Thymus (tissue), 11 donors: ENCODE measurements at regions not wholly inside any gene's neighbourhood (a gene's known extent, or its start where the extent isn't known, plus 50 kb on each side); places are given as distances from the start of the nearest gene placed in this dataset.

Source experiments
- DNase-seq, 9 donors: peaks; one replicate each; pipeline ENCODE4 v3.0.0-alpha.2; 2013; ENCODE audit warnings: low spot score in 9 of 9, low read depth in 6 of 9, missing footprints in 1 of 9
- H3K27ac ChIP-seq, 2 donors: one replicate each; pipeline ENCODE4 v1.5.1; 2013; ENCODE audit warnings: control low read depth in 1 of 2, low read depth in 1 of 2, low read length in 1 of 2, mild to moderate bottlenecking in 1 of 2, moderate library complexity in 1 of 2
- H3K27me3 ChIP-seq, 2 donors: one replicate each; pipeline ENCODE4 v1.5.1; 2013; ENCODE audit warnings: low read length in 1 of 2; ENCODE audit not compliant: control insufficient read depth in 2 of 2, insufficient read depth in 1 of 2
- H3K36me3 ChIP-seq, 2 donors: one replicate each; pipeline ENCODE4 v1.5.1; 2013; ENCODE audit warnings: low read length in 1 of 2, mild to moderate bottlenecking in 1 of 2, moderate library complexity in 1 of 2; ENCODE audit not compliant: control insufficient read depth in 2 of 2, insufficient read depth in 2 of 2
- H3K4me1 ChIP-seq, 2 donors: one replicate each; pipeline ENCODE4 v1.5.1; 2013; ENCODE audit warnings: low read length in 2 of 2; ENCODE audit not compliant: control insufficient read depth in 2 of 2, insufficient read depth in 2 of 2
- H3K4me3 ChIP-seq, 2 donors: one replicate each; pipeline ENCODE4 v1.5.1; 2013; ENCODE audit warnings: low read length in 2 of 2, control low read depth in 1 of 2, mild to moderate bottlenecking in 1 of 2
- H3K9me3 ChIP-seq, 2 donors: one replicate each; pipeline ENCODE4 v1.5.1; 2013; ENCODE audit warnings: low read length in 1 of 2, mild to moderate bottlenecking in 1 of 2; ENCODE audit not compliant: control insufficient read depth in 2 of 2, insufficient read depth in 1 of 2
- WGBS: extraction: QIAGEN DNeasy Blood & Tissue Kit; methylation state at CpG from one replicate; pipeline ENCODE4 v1.1.7; 2013; 5-methylcytosine and 5-hydroxymethylcytosine counted together
- donor health status: healthy.

- H3K9me3 ChIP-seq: peaks cover 0 to 31% of the 10 kb centered on the region in 2 donors
- no peak for DNase-seq
- H3K36me3 ChIP-seq: no peaks in the 10 kb centered on the region
- H3K4me3 ChIP-seq: no peak overlapping the region
- H3K27me3 ChIP-seq: no peaks in the 10 kb centered on the region
- no peak overlapping the region for H3K27ac ChIP-seq
- WGBS: 96% methylated on average over 5 of the region's 5 CpGs
- peaks cover 25 to 68% of the 10 kb centered on the region in 2 donors for H3K4me1 ChIP-seq
Observed at GRCh38 chr6:110558575-110558974, 82.2 kb upstream of the SLC22A16 start.

GRCh38 chr6:110557199-110557598, 80.8 kb upstream of the SLC22A16 start:
- no peak for DNase-seq
- Histone ChIP-seq H3K27ac (no peak overlapping the region), H3K4me1 (peaks cover 25 to 59% of the 10 kb centered on the region in 2 donors), H3K27me3 (no peaks in the 10 kb centered on the region), H3K9me3 (peaks cover 0 to 37% of the 10 kb centered on the region in 2 donors), H3K4me3 (no peak overlapping the region), H3K36me3 (no peaks in the 10 kb centered on the region)
- 95% methylated on average over 5 of the region's 5 CpGs for WGBS

- Histone ChIP-seq H3K4me1 (peaks cover 22 to 52% of the 10 kb centered on the region in 2 donors), H3K27ac (no peak overlapping the region), H3K27me3 (no peaks in the 10 kb centered on the region), H3K36me3 (no peaks in the 10 kb centered on the region), H3K4me3 (no peak overlapping the region), H3K9me3 (peaks cover 0 to 34% of the 10 kb centered on the region in 2 donors)
- WGBS: 90% methylated on average over 9 of the region's 9 CpGs
- peak in 1 of 9 donors; percentile 53 for DNase-seq
Observed at GRCh38 chr6:110556317-110557110, 80.1 kb upstream of the SLC22A16 start.

- Histone ChIP-seq H3K27me3 (no peaks in the 10 kb centered on the region), H3K27ac (no peak overlapping the region), H3K9me3 (peaks cover 0 to 40% of the 10 kb centered on the region in 2 donors), H3K4me3 (no peak overlapping the region), H3K4me1 (peaks cover 9 to 37% of the 10 kb centered on the region in 2 donors), H3K36me3 (no peaks in the 10 kb centered on the region)
- 91% methylated on average over 9 of the region's 9 CpGs for WGBS
- DNase-seq: no peak
Observed at GRCh38 chr6:110554966-110555460, 78.6 kb upstream of the SLC22A16 start.

- H3K4me3 ChIP-seq: no peak overlapping the region
Observed at GRCh38 chr6:110554441-110554840, 78.0 kb upstream of the SLC22A16 start.

GRCh38 chr6:110552901-110553641, 76.7 kb upstream of the SLC22A16 start:
- no peak overlapping the region for H3K27ac ChIP-seq
- H3K4me1 ChIP-seq: peaks cover 5 to 22% of the 10 kb centered on the region in 2 donors
- H3K36me3 ChIP-seq: no peaks in the 10 kb centered on the region
- no peaks in the 10 kb centered on the region for H3K27me3 ChIP-seq
- 98% methylated on average over 18 of the region's 18 CpGs for WGBS
- H3K4me3 ChIP-seq: no peak overlapping the region
- peaks cover 0 to 28% of the 10 kb centered on the region in 2 donors for H3K9me3 ChIP-seq
- DNase-seq: no peak

More at GRCh38 chr6:110554441-110554840, 78.0 kb upstream of the SLC22A16 start:
- DNase-seq: no peak
- Histone ChIP-seq H3K27ac (no peak overlapping the region), H3K36me3 (no peaks in the 10 kb centered on the region), H3K4me1 (peaks cover 7 to 31% of the 10 kb centered on the region in 2 donors), H3K9me3 (peaks cover 0 to 36% of the 10 kb centered on the region in 2 donors), H3K27me3 (no peaks in the 10 kb centered on the region)
- WGBS: 98% methylated on average over 2 of the region's 2 CpGs

GRCh38 chr6:110552076-110552475, 75.7 kb upstream of the SLC22A16 start:
- peaks cover 5 to 18% of the 10 kb centered on the region in 2 donors for H3K4me1 ChIP-seq
- no peaks in the 10 kb centered on the region for H3K27me3 ChIP-seq
- peaks cover 0 to 28% of the 10 kb centered on the region in 2 donors for H3K9me3 ChIP-seq
- H3K4me3 ChIP-seq: no peak overlapping the region
- DNase-seq: no peak
- no peaks in the 10 kb centered on the region for H3K36me3 ChIP-seq
- H3K27ac ChIP-seq: no peak overlapping the region

- WGBS: 96% methylated on average over 11 of the region's 11 CpGs
- Histone ChIP-seq H3K36me3 (no peaks in the 10 kb centered on the region), H3K4me1 (peaks cover 3 to 11% of the 10 kb centered on the region in 2 donors), H3K4me3 (no peak overlapping the region), H3K9me3 (peaks cover 0 to 28% of the 10 kb centered on the region in 2 donors), H3K27ac (no peak overlapping the region), H3K27me3 (no peaks in the 10 kb centered on the region)
- no peak for DNase-seq
Observed at GRCh38 chr6:110551088-110551487, 74.7 kb upstream of the SLC22A16 start.

GRCh38 chr6:110550353-110550752, 73.9 kb upstream of the SLC22A16 start:
- H3K36me3 ChIP-seq: no peaks in the 10 kb centered on the region
- no peak overlapping the region for H3K4me3 ChIP-seq
- 97% methylated on average over 5 of the region's 5 CpGs for WGBS
- H3K9me3 ChIP-seq: peaks cover 0 to 30% of the 10 kb centered on the region in 2 donors
- no peaks in the 10 kb centered on the region for H3K27me3 ChIP-seq
- no peak for DNase-seq
- peaks cover 0 to 4% of the 10 kb centered on the region in 2 donors for H3K4me1 ChIP-seq
- no peak overlapping the region for H3K27ac ChIP-seq
